ENCODE measurements at regions not wholly inside any gene's neighbourhood (a gene's known extent, or its start where the extent isn't known, plus 50 kb on each side); places are given as distances from the start of the nearest gene placed in this dataset.

DNA sequence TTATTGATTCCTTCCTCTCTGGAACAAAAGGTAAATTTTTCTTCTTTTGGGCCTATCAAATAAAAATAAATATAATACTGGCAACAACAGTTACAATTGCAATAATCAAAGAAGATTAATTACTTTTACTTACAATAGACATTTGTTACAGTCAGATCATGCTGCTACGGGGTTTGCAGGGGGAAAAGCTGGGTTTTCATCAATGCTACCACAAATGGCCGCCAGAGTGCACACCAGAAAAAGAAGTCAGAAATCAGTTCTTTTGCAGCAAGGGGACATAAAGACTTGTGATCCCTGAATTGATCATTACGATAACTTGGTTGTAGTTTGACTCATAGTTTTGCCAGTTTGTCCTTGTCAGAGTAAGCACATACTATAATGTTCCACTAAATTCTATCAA lies 714.5 kb upstream of the EYS start:
- TF ChIP-seq, protein P1, sequence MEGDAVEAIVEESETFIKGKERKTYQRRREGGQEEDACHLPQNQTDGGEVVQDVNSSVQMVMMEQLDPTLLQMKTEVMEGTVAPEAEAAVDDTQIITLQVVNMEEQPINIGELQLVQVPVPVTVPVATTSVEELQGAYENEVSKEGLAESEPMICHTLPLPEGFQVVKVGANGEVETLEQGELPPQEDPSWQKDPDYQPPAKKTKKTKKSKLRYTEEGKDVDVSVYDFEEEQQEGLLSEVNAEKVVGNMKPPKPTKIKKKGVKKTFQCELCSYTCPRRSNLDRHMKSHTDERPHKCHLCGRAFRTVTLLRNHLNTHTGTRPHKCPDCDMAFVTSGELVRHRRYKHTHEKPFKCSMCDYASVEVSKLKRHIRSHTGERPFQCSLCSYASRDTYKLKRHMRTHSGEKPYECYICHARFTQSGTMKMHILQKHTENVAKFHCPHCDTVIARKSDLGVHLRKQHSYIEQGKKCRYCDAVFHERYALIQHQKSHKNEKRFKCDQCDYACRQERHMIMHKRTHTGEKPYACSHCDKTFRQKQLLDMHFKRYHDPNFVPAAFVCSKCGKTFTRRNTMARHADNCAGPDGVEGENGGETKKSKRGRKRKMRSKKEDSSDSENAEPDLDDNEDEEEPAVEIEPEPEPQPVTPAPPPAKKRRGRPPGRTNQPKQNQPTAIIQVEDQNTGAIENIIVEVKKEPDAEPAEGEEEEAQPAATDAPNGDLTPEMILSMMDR (IDR thresholded peaks at IDR 0.05; ENCODE audit: insufficient read depth, low read length, poor library complexity, severe bottlenecking) = no peak
- no peak overlapping the region for H3K4me3 ChIP-seq (replicated peaks; ENCODE audit: low read depth, low read length)
- H3K36me3 ChIP-seq (ENCODE audit: control insufficient read depth, insufficient read depth, low read length) = no peaks in the 10 kb centered on the region
- no peak for DNase-seq (ENCODE audit: extremely low read depth, insufficient read length)
- no peaks in the 10 kb centered on the region for H3K27me3 ChIP-seq (replicated peaks; ENCODE audit: control insufficient read depth, insufficient read depth, low read length)

DNA sequence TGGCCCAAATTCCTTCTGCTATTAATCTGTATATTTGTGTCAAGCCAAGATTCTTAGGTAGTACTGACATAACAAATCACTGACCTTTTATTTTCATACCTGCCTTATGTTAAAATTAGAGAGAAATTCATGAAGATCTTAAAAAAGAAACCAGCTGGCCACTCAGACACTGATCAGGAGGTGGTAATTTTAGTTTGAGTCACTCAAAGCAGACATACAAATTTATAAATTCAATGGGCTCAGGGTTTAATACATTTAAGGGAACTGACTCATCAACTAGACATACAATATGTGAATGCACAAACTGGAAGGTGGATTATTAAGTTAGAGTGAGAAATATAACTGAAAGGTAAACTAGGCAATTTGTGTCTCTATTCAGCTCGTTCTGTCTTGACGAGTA lies 711.9 kb upstream of the EYS start:
- Histone ChIP-seq H3K27me3 (replicated peaks; ENCODE audit: control insufficient read depth, insufficient read depth, low read length) (no peaks in the 10 kb centered on the region), H3K4me3 (replicated peaks; ENCODE audit: low read depth, low read length) (no peak overlapping the region), H3K36me3 (ENCODE audit: control insufficient read depth, insufficient read depth, low read length) (no peaks in the 10 kb centered on the region)
- TF ChIP-seq, protein P1 (IDR thresholded peaks at IDR 0.05; ENCODE audit: insufficient read depth, low read length, poor library complexity, severe bottlenecking) = no peak
- no peak for DNase-seq (ENCODE audit: extremely low read depth, insufficient read length)

DNA sequence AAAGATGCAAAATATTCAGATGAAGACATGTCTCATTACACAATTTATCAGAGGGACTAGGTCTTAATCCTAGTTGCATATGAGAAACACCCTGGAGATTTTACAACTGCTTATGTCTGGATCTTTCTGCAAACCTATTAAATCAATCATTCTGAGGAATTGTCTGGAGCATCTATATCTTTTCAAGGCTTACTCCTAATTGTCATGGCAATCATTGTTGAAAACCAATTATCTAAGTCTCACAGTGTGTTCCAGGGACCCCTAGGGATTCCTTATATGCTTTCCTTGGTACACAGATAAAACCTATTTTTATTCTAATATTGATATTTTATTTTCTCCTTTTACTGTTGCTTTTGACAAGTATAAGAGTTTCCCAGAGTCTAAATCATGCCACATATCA lies 696.9 kb upstream of the EYS start:
- Histone ChIP-seq H3K4me3 (replicated peaks; ENCODE audit: low read depth, low read length) (no peak overlapping the region), H3K27me3 (replicated peaks; ENCODE audit: control insufficient read depth, insufficient read depth, low read length) (no peaks in the 10 kb centered on the region), H3K36me3 (ENCODE audit: control insufficient read depth, insufficient read depth, low read length) (no peaks in the 10 kb centered on the region)
- TF ChIP-seq, protein P1 (IDR thresholded peaks at IDR 0.05; ENCODE audit: insufficient read depth, low read length, poor library complexity, severe bottlenecking) = no peak
- DNase-seq (ENCODE audit: extremely low read depth, insufficient read length) = no peak

DNA sequence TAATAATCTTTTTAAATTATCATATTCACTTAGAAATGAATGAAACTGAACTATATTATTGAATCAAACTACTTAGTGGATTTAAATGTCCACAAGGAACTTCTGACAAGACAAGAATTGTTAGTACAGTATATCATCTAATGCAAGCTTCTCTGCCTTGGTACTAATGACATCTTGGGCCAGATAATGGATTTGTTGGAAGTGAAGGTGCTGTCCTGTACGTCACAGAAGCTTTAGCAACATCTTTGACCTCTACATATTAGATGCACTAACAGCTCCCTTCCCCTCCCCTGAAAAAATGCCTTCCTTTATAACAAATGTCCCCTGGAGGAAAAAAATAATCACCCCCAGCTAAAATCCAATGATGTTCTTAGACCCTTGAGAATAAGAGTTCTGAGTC lies 695.8 kb upstream of the EYS start:
- no peaks in the 10 kb centered on the region for H3K27me3 ChIP-seq (replicated peaks; ENCODE audit: control insufficient read depth, insufficient read depth, low read length)
- no peak for DNase-seq (ENCODE audit: extremely low read depth, insufficient read length)
- TF ChIP-seq, protein P1 (IDR thresholded peaks at IDR 0.05; ENCODE audit: insufficient read depth, low read length, poor library complexity, severe bottlenecking) = no peak
- no peak overlapping the region for H3K4me3 ChIP-seq (replicated peaks; ENCODE audit: low read depth, low read length)
- H3K36me3 ChIP-seq (ENCODE audit: control insufficient read depth, insufficient read depth, low read length) = no peaks in the 10 kb centered on the region

DNA sequence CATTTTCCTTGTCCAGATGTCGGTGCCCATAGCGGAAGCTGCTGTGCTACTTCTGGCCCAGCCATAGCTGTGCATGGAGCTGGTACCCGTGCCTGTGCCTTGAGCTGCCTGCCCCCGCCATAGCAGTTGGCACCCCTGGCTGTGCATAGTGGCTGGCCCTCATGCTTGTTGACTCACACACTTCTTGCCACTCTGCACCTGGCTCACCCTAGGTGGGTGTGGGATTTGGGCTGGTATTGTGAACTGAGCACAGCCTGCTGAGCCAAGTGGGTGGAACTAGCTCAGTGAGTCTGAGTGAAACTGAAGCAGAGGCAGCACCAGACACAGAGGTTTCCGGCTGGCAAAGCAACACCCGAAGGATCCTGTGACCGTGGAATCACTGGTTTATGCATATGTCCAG lies 689.5 kb upstream of the EYS start:
- Histone ChIP-seq H3K4me3 (replicated peaks; ENCODE audit: low read depth, low read length) (no peak overlapping the region), H3K36me3 (ENCODE audit: control insufficient read depth, insufficient read depth, low read length) (no peaks in the 10 kb centered on the region), H3K27me3 (replicated peaks; ENCODE audit: control insufficient read depth, insufficient read depth, low read length) (no peaks in the 10 kb centered on the region)
- DNase-seq (ENCODE audit: extremely low read depth, insufficient read length) = no peak
- TF ChIP-seq, protein P1 (IDR thresholded peaks at IDR 0.05; ENCODE audit: insufficient read depth, low read length, poor library complexity, severe bottlenecking) = no peak

DNA sequence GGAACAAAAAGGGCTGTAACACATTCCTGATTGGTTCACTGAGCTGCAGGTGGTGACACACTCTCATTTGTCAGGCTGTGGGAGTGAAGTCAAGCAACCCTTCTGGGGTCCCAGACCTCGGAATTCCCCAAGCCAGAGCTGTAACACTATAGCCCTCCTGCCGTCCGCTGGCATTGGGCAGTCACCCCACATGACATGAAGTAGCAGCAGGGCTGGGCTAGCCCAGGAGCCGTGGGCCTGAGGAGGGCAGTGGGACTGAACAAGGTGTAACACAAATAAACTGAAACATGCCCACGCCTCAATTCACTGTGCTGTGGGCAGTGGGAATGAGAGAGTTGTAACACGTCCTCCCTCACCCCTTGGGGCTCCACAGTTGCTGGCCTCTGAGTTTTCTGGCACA lies 689.1 kb upstream of the EYS start:
- Histone ChIP-seq H3K27me3 (replicated peaks; ENCODE audit: control insufficient read depth, insufficient read depth, low read length) (no peaks in the 10 kb centered on the region), H3K36me3 (ENCODE audit: control insufficient read depth, insufficient read depth, low read length) (no peaks in the 10 kb centered on the region), H3K4me3 (replicated peaks; ENCODE audit: low read depth, low read length) (no peak overlapping the region)
- TF ChIP-seq, protein P1 (IDR thresholded peaks at IDR 0.05; ENCODE audit: insufficient read depth, low read length, poor library complexity, severe bottlenecking) = no peak
- no peak for DNase-seq (ENCODE audit: extremely low read depth, insufficient read length)
